ENCODE measurements at regions not wholly inside any gene's neighbourhood (a gene's known extent, or its start where the extent isn't known, plus 50 kb on each side); places are given as distances from the start of the nearest gene placed in this dataset.
"Not testable (repeated sequence)": the region's sequence is repeated elsewhere in the genome, so short reads cannot be mapped to it uniquely, and the experiment has no call there.

GRCh38 chr2:129924115-129924514 is 55.4 kb upstream of the RAB6C start:
- not testable (repeated sequence) for DNase-seq

- DNase-seq: no peak
Observed at GRCh38 chr2:129925381-129925780, 54.1 kb upstream of the RAB6C start.

GRCh38 chr2:129927696-129928095 is 51.8 kb upstream of the RAB6C start:
- no peak for DNase-seq

GRCh38 chr2:129929321-129930290 is 49.9 kb upstream of the RAB6C start:
- no peak for DNase-seq

Measured in activated CD8-positive, alpha-beta memory T cell treated with anti-CD3 and anti-CD28 coated beads, Interleukin-2, amount 50 U/mL, for 48 hours (primary cell).